HK-2 (cell line): ENCODE measurements at regions not wholly inside any gene's neighbourhood (a gene's known extent, or its start where the extent isn't known, plus 50 kb on each side); places are given as distances from the start of the nearest gene placed in this dataset.

Experiments
- DNase-seq: peaks from one replicate; pipeline ENCODE4 v3.0.0-alpha.2; 2018; ENCODE audit not compliant: unreplicated experiment

DNA sequence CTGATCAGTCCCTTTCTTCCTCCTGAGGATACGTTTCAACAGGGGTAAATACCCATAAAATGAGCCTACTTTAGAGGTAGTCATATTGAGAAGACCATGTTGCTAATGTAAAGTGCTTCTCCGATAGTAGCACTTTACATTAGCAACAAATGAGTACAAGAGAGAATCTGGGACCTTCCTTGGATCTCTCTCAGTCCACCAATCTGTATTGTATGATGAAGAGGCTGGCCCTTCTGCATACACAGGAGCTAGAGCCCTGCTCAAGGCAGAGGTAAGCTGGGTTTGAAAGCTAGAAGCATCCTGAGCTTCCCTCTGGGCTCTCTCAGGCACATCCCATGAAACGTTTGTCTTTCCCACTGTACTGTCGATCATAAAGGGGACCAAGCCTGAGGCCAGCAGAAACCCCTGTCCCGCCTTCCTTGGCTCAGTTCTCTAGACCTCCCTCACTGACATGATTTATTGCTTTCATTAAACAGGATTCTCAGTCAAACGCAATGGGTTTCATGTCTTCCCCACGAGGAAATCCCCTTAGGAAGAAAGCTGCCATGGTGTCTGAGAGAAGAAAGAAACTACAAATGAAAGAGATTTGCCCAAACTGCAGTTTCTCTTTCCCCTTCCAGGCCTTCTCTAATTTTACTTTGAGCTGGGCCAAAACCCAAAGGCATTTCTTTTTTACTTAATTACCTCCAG is 62.8 kb upstream of the BCAR3 start:
- DNase-seq: no peak

DNA sequence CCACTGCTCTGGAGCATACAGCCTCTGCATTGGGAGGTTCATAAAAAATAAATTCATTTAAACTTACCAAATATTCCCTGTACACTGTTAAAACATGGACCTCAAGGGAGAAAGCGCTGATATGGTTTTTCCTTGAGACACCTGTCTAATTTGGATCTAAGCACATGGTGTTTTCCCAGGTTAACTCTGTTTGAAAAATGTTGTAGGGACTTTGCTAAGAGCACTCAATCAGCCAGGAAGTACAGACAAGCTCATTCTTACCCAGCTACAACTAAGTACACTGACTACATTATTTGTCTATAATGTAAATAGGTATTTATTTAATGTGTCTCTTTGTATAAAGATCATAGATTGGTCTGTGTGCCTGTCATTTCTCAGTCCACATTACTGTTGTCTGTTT is 61.8 kb upstream of the BCAR3 start:
- DNase-seq: no peak

GRCh38 chr1:93740601-93741031 is 59.0 kb upstream of the BCAR3 start:
- no peak for DNase-seq

DNA sequence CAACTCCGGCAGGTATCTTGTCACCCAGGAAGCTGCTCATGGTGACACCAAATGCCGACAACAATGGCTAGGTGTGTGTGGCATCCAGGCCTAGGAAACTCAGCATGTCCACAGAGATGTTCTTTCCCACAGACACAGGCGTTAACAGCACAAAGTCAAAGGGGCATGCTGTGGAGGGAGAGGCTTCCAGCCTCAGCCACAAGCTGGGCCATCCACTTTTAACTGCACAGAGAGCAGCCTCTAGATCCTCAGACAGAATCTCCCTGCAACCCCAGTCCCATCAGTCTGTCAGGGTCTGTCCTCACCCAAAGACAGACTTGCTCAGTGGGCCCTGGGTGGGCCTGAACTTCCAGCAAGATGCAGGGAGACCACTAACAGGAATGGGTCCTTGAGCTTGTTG is 58.5 kb upstream of the BCAR3 start:
- DNase-seq: no peak

GRCh38 chr1:93739472-93739871 is 57.8 kb upstream of the BCAR3 start:
- DNase-seq: no peak

GRCh38 chr1:93738926-93739325 is 57.3 kb upstream of the BCAR3 start:
- no peak for DNase-seq

DNA sequence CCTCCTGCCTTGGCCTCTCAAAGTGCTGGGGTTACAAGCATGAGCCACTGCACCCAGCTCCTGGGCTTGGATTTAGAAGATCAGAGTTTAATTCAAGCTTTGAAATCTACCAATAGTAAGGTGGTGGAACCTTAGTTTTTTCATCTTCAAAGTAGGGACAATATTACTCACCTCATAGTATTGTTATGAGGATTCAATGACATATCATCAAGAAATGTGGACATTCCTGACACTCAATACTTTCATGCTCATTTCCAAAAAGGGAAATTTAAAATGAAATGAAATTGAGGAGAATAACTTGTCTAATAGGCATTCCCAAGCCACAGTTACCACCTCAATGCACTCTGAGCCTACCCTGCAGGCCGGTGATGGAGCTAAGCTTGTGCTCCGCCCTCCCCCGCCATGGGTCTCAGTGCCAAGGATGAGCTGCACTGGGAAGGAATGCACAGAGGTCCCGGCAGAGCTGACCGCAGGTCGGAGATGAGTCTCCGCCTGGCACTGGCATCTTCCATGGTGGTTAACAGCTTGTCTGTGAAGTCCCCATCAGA is 56.5 kb upstream of the BCAR3 start:
- DNase-seq: peak; percentile 88

DNA sequence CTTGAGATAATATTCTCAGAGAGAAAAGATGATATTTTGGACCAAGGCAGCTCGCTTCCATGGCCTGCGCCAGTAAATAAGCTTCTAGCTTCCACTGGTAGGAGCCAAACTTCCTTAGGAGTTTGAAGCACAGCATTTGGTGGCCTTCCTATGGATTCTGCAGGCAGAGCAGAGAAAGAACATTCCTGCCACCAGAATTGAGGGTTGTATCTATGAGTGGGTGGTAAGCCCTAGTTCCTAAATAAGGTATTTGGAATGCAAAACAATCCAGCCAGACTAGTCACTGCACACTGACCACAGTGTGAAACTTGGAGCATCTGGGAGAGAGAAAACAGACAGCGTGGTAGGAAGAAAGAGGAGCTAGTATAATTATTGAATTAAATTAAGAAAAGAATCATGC is 54.1 kb upstream of the BCAR3 start:
- peak; percentile 11 for DNase-seq

DNA sequence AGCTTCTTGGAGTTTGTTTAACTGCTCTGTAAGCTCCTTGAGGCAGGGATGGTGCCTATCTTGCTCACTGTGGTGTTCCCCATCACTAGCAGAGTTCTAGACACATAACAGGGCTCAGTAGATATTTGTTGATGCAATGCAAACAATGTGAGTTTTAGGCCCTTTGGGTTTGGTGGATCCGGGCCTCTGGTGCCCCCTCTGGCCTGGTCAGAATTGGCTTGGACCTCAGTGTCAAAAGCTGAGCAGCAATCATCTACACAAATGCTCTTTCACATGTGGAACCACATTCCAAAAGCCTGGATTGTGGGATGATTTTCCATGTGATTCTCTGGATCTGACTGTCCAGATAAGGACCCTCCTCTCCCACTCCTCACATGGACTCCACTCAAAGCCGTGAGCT is 53.4 kb upstream of the BCAR3 start:
- DNase-seq: no peak

GRCh38 chr1:93733340-93733739 is 51.7 kb upstream of the BCAR3 start:
- no peak for DNase-seq

- no peak for DNase-seq
Measured at GRCh38 chr1:93732514-93732913, 50.9 kb upstream of the BCAR3 start.
